GM12873 (cell line): ENCODE measurements at regions not wholly inside any gene's neighbourhood (a gene's known extent, or its start where the extent isn't known, plus 50 kb on each side); places are given as distances from the start of the nearest gene placed in this dataset.

Experiments used
- CTCF ChIP-seq: IDR thresholded peaks from 2 replicates; pipeline ENCODE4 v1.5.1; 2012; ENCODE audit warnings: low read depth, mild to moderate bottlenecking, moderate library complexity, low read length, control low read depth; ENCODE audit not compliant: insufficient read depth; ENCODE audit errors: missing control alignments

- no peak for TF ChIP-seq CTCF
Measured at GRCh38 chr20:19930426-19930825, 86.7 kb upstream of the NAA20 start.

DNA sequence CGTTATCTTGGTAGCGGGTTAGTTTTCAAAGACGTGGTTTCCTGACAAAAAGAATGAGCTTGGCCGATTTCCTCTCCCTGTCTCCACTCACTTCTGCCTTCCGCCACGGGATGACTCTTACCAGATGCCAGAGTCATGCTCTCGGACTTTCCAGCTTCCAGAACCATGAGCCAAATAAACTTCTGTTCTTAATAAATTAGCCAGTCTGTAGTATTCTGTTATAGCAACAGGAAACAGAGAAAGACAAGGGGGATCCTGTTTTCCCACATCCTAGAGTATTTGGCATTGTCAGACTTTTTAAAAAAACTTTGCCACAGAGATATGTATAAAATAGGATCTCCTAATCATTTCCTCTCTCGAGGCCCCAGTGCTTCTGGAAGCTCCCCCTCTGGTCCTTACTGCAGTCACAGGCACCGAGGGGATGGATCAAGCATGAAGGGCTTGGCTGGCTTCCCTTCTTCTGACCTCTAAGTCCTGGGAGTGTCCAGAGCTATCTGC lies 84.9 kb upstream of the NAA20 start:
- TF ChIP-seq CTCF: no peak

DNA sequence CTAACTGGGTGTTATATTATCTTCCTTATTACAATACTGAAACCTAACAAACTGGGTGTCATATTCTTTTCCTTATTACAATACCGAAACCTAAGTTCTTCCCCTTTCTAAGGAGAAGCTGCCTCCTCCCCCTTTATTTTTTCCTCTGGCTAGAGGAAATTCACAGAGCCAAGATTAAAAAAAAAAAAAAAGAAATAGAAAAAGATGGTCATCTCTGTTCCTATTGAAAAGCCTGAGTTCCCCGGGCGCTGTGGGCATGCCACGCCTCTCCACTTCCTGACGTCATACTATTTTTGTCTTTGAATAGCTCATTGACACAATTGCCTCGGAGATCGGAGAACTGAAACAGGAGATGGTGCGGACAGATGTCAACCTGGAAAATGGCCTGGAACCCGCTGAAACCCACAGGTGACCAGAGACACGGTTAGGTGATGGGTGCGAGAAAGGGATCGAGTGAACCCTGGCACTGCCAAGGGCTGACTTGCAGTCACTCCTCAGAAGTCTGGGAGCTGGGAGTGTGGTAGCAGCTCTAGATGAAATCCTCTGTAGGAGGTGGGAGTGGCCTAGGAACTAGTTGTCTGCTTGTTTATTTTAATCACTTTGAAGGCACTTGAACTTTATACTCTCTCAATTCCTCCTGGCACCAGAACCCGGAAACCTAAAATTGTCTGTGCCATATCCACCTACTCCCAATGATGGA lies 82.2 kb upstream of the NAA20 start:
- no peak for TF ChIP-seq CTCF

DNA sequence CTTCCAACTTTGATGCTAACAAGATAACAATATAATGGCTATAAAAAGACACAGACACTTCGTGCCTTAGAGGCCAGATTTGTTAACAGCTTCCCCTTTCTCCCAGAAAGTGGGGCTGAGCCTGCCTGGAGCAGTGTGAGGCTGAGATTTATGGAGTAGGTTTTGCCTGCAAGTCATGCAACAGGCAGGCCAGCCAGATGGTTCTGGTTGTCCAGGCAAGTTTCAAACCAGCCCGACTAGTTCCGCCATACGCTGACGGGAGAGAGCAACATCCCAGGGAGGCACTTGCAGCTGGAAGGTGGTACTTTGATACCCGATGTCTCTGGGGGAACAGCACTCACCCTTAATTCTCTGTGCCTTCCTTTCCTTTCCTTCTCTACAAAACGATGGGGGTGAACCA lies 81.3 kb upstream of the NAA20 start:
- TF ChIP-seq CTCF: no peak

DNA sequence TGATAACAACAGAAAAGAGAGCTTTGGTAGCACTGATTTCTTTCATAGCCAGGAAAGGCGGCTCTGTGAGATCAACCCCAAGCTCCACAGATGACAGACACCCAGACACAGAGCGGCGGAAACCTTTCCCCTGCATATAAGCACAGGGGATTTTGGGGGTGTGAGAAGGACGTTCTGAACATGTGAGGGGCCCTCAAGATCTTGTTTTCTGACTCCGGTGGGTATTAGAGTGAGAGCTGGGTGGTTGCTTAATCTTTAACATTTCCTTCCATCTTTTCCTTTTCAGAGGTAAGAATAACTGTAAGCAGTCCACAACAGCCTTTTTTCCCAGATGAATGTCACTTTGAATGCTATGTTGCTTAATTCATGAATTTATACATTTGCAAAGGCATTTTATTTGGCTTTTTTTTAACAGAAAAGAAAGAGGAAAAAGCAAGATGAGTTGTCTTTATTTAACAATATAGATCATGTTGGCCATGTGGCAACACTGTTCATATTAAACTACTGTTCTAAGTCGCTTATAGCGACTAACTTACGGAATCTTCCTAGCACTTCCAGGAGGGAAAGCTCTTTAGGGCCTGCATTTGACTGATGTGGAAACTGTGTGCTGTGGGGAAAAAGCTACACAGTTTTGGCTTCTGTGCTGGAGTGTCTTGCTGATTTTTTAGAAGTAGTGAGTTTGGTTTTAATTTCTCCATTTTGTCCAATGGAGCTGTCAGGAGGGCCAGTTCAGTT lies 80.5 kb upstream of the NAA20 start:
- TF ChIP-seq CTCF: no peak

DNA sequence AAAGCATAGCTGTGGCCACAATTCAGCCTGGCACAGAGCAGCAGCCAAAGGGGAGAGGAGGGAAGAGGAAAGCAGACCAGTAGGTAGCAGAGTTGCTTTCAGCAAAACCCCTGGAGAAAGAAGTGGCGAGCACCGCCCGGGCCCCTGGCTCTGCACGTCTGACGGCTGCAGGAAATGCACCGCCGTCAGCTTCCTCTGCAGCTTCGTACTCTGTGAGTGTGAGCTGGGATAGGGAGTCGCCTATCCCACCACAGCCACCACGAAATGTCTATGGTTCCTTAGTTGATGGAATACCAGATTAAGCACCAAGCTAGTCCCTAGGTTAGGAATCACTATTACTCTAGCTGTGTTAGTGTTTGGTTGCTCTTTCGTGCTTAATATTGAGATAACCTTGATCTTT lies 79.9 kb upstream of the NAA20 start:
- TF ChIP-seq CTCF: no peak

- no peak for TF ChIP-seq CTCF
Measured at GRCh38 chr20:19937651-19938420, 79.3 kb upstream of the NAA20 start.
